Panc1 (cell line): ENCODE measurements at regions not wholly inside any gene's neighbourhood (a gene's known extent, or its start where the extent isn't known, plus 50 kb on each side); places are given as distances from the start of the nearest gene placed in this dataset.

ENCODE experiments used
- ATAC-seq: fragments of 200-7000 bp; cut with Tn5 transposase; 2 replicates; pipeline ENCODE4 v1.9.1; 2020; ENCODE audit warnings: mild to moderate bottlenecking, moderate library complexity
- BruUV-seq: library from RNA; stranded (reverse); fragments of 400-500 nt; replicated peaks from 2 replicates; lab custom pipeline; 2021; lab: Mats Ljungman, UMichigan
- CTCF ChIA-PET: fragments of 300-600 bp; sonication (Branson Sonifier 250); formaldehyde crosslinking; loops from one replicate; lab custom pipeline; 2022; ENCODE audit warnings: antibody characterized with exemption; lab: Charles Lee
- POLR2A ChIA-PET: fragments of 300-600 bp; sonication (Branson Sonifier 250); formaldehyde crosslinking; loops from one replicate; lab custom pipeline; 2022; ENCODE audit warnings: antibody characterized with exemption; lab: Charles Lee
- DNase-seq: peaks from one replicate; pipeline ENCODE4 v3.0.0-alpha.2; 2010; ENCODE audit warnings: low read depth, low spot score
- H3K27ac ChIP-seq: 2 replicates; pipeline ENCODE4 v1.5.1; 2011; ENCODE audit warnings: mild to moderate bottlenecking, low read length, inconsistent platforms
- H3K27me3 ChIP-seq: fragments of 200-500 bp; sonication (Bioruptor generic); 2 replicates; pipeline ENCODE4 v1.6.0; 2014; ENCODE audit warnings: low read length, inconsistent platforms; ENCODE audit not compliant: control insufficient read depth, insufficient read depth
- H3K36me3 ChIP-seq: fragments of 200-500 bp; sonication (Bioruptor generic); 2 replicates; pipeline ENCODE4 v1.5.1; 2014; ENCODE audit warnings: inconsistent platforms, mild to moderate bottlenecking, low read length, moderate library complexity; ENCODE audit not compliant: control insufficient read depth, insufficient read depth
- H3K4me1 ChIP-seq: 2 replicates; pipeline ENCODE4 v1.5.1; 2011; ENCODE audit warnings: inconsistent platforms, mild to moderate bottlenecking, low read length, moderate library complexity; ENCODE audit not compliant: control insufficient read depth, insufficient read depth
- H3K4me3 ChIP-seq, 2 experiments: 2 replicates each; pipeline ENCODE4 v1.5.1; 2011 to 2012; ENCODE audit warnings: low read depth in 2 of 2, low read length in 2 of 2, mild to moderate bottlenecking in 2 of 2, inconsistent platforms in 1 of 2, moderate library complexity in 1 of 2
- H3K9me3 ChIP-seq: fragments of 200-500 bp; sonication (Bioruptor generic); 2 replicates; pipeline ENCODE4 v1.5.1; 2014; ENCODE audit warnings: low read depth, mild to moderate bottlenecking, inconsistent platforms, low read length, moderate library complexity; ENCODE audit not compliant: control insufficient read depth, insufficient read depth
- CTCF ChIP-seq: fragments of 450-650 bp; IDR thresholded peaks from 2 replicates; pipeline ENCODE4 v1.5.1; 2017; ENCODE audit warnings: mild to moderate bottlenecking
- POLR2AphosphoS5 ChIP-seq: IDR thresholded peaks from 2 replicates; pipeline ENCODE4 v1.6.1; 2012; ENCODE audit warnings: mild to moderate bottlenecking, low read depth, low read length, moderate library complexity
- SIN3A ChIP-seq: IDR thresholded peaks from 2 replicates; pipeline ENCODE4 v1.6.1; 2012; ENCODE audit warnings: low read depth, mild to moderate bottlenecking, low read length, moderate library complexity, borderline replicate concordance; ENCODE audit not compliant: insufficient read depth
- TCF7L2 ChIP-seq: IDR thresholded peaks from 2 replicates; pipeline ENCODE4 v1.6.1; 2011; ENCODE audit warnings: mild to moderate bottlenecking, low read depth, low read length, inconsistent platforms
- in situ Hi-C: cut with HindIII; loops from 2 replicates; pipeline ENCODE4 v1.10.0; 2016; ENCODE audit warnings: low sequenced_read_pairs, low pct_unique_long_range_greater_than_20kb
- intact Hi-C: fragments of 100-400 bp; cut with micrococcal nuclease; formaldehyde crosslinking; loops from one replicate; pipeline ENCODE4 v1.10.0; 2022; ENCODE audit not compliant: unreplicated experiment
- TF ChIP-seq, protein P1 (sequence below), 2 experiments: IDR thresholded peaks; 2 replicates each; pipeline ENCODE4 v1.6.1; 2011 to 2012; ENCODE audit warnings: low read depth in 2 of 2, control low read depth in 1 of 2, low read length in 1 of 2, mild to moderate bottlenecking in 1 of 2, moderate library complexity in 1 of 2; ENCODE audit not compliant: insufficient read depth in 1 of 2

DNA sequence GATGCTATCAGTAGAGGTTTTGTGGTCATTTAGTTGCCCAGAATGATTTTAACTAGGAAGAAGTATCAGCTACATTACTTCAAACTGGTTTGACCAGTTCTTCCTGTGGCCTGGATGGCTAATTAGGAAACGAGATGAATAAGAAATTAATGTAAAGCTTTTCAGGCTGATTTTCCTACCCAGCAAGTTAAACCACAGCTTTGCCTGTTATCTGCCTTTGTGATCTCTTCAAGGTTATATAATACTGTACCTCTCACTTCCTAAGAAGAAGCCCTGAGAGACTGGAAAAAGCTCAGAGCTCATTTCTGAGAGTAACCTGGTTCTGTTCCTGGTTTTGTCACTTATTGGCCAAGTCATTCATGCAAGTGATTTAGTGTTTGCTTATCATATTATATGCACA, 782.2 kb upstream of the GOLIM4 start:
- intact Hi-C loops, result no loop called here
- Histone ChIP-seq H3K4me3 (no peak overlapping the region), H3K27ac (no peak overlapping the region), H3K36me3 (no peaks in the 10 kb centered on the region), H3K9me3 (no peaks in the 10 kb centered on the region), H3K4me1 (no peaks in the 10 kb centered on the region), H3K27me3 (no peaks in the 10 kb centered on the region)
- ChIA-PET POLR2A (no interaction called here), CTCF (no interaction called here)
- DNase-seq, result no peak
- BruUV-seq, result no TSS peak
- no peak for ATAC-seq
- TF ChIP-seq TCF7L2 (no peak), SIN3A (no peak), POLR2AphosphoS5 (no peak), CTCF (no peak)
- TF ChIP-seq, protein P1, sequence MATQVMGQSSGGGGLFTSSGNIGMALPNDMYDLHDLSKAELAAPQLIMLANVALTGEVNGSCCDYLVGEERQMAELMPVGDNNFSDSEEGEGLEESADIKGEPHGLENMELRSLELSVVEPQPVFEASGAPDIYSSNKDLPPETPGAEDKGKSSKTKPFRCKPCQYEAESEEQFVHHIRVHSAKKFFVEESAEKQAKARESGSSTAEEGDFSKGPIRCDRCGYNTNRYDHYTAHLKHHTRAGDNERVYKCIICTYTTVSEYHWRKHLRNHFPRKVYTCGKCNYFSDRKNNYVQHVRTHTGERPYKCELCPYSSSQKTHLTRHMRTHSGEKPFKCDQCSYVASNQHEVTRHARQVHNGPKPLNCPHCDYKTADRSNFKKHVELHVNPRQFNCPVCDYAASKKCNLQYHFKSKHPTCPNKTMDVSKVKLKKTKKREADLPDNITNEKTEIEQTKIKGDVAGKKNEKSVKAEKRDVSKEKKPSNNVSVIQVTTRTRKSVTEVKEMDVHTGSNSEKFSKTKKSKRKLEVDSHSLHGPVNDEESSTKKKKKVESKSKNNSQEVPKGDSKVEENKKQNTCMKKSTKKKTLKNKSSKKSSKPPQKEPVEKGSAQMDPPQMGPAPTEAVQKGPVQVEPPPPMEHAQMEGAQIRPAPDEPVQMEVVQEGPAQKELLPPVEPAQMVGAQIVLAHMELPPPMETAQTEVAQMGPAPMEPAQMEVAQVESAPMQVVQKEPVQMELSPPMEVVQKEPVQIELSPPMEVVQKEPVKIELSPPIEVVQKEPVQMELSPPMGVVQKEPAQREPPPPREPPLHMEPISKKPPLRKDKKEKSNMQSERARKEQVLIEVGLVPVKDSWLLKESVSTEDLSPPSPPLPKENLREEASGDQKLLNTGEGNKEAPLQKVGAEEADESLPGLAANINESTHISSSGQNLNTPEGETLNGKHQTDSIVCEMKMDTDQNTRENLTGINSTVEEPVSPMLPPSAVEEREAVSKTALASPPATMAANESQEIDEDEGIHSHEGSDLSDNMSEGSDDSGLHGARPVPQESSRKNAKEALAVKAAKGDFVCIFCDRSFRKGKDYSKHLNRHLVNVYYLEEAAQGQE (IDR thresholded peaks at IDR 0.05; ENCODE audit: insufficient read depth in 1 of 2, low read depth in 2 of 2, low read length in 1 of 2), result no peak
- in situ Hi-C loops, result no loop called here

- no peak overlapping the region for H3K4me3 ChIP-seq
- no peak overlapping the region for H3K27ac ChIP-seq
- no peaks in the 10 kb centered on the region for H3K9me3 ChIP-seq
- DNase-seq, result no peak
- POLR2A ChIA-PET, result no interaction called here
- intact Hi-C loops, result no loop called here
- no peaks in the 10 kb centered on the region for H3K36me3 ChIP-seq
- CTCF ChIA-PET, result no interaction called here
- no peak for ATAC-seq
- in situ Hi-C loops, result no loop called here
- no peaks in the 10 kb centered on the region for H3K27me3 ChIP-seq
- no TSS peak for BruUV-seq
- H3K4me1 ChIP-seq, result no peaks in the 10 kb centered on the region
- TF ChIP-seq SIN3A (no peak), TCF7L2 (no peak), POLR2AphosphoS5 (no peak), CTCF (no peak)
- TF ChIP-seq, protein P1 (IDR thresholded peaks at IDR 0.05; ENCODE audit: insufficient read depth in 1 of 2, low read depth in 2 of 2, low read length in 1 of 2), result no peak
These were observed 780.8 kb upstream of the GOLIM4 start for GRCh38 chr3:168876346-168877035.
